NCI-H510A treated with DMSO at 0.1 percent for 48 hours (cell line): ENCODE measurements at regions not wholly inside any gene's neighbourhood (a gene's known extent, or its start where the extent isn't known, plus 50 kb on each side); places are given as distances from the start of the nearest gene placed in this dataset.
"Not testable (repeated sequence)": the region's sequence is repeated elsewhere in the genome, so short reads cannot be mapped to it uniquely, and the experiment has no call there.

Experiments used
- DNase-seq: peaks from one replicate; lab custom pipeline; 2025; lab: John Stamatoyannopoulos, UW

DNA sequence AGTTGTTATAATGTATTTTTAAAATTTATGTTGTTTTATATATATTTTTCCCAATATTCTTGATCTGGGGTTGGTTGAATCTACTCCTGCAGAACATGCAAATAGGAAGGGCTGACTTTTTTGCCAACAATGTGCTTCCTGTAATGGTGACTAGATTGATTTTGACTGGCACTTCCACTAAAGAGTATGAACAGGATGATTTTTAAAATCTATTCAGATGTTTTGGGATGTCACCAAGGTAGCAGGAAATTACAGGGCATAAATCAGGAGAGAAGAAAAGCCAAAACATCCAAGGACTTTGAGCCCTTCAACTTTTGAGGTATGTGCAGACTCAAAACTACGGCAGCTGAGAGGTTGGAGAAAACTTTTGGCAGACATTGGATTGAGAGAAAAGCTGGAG is 1047.6 kb downstream of the SLITRK5 start:
- DNase-seq: no peak

DNA sequence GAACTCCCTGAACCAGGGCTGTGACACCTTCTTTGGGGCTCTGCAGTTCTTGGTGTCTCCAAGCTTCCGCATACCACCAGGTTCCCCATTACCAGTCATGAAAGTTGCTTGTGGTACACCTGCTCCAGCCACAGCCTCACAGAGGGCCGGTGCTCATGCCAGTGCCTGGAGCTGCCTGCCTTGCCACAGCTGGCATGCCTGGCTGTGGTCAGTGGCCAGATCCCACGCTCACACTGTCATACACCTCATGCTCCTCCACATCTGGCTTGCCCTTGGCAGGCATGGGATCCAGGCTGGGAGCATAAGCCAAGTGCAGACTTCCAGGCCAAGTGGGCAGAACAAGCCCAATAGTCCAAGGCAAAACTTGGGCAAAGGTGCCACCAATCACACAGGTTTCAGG is 1054.9 kb downstream of the SLITRK5 start:
- DNase-seq: no peak

GRCh38 chr13:88727236-88727635 is 1056.1 kb downstream of the SLITRK5 start:
- DNase-seq: not testable (repeated sequence)

DNA sequence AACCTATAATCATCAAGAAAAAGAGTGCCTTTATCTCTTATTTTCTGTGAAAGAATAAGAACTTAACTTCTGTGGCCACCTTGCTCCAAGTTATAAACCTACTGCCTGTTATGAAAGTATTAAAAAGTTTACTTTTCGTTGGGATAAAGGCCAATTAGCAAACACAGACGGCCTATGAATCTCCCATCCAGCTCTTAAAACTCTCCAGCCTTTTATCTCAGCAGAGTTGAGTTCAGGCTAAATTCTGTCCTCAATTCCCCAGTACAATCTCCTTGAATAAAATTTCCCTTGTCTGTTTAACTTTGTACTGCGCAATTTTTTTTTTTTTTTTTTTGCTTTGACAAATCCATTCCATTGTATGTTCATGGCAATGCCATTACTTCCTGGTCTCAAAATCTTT is 1058.4 kb downstream of the SLITRK5 start:
- no peak for DNase-seq

GRCh38 chr13:88736026-88736425 is 1064.9 kb downstream of the SLITRK5 start:
- DNase-seq: no peak

GRCh38 chr13:88739195-88739594 is 1068.0 kb downstream of the SLITRK5 start:
- no peak for DNase-seq

- no peak for DNase-seq
Observed at GRCh38 chr13:88744289-88744688, 1073.1 kb downstream of the SLITRK5 start.

GRCh38 chr13:88745011-88745410 is 1073.8 kb downstream of the SLITRK5 start:
- no peak for DNase-seq

GRCh38 chr13:88752041-88752440 is 1080.9 kb downstream of the SLITRK5 start:
- no peak for DNase-seq

DNA sequence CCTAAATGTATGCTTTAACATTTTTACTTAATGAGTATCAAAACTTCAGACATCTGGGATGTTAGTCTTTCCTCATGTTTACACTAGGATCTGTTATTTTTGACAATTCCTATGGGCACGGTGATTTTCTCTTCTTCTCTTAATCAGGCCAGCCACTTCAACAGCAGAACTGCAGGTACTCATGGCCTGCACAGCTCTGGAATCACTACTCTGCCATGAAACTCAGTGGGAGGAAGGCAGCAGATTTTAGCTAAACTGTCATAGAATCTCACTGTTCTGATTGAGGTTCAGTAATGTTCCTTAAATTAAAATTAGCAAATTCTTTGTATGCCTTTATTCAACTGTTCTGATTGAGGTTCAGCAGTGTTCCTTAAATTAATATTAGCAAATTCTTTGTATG is 1083.0 kb downstream of the SLITRK5 start:
- DNase-seq: no peak

GRCh38 chr13:88761145-88761544 is 1090.0 kb downstream of the SLITRK5 start:
- no peak for DNase-seq

DNA sequence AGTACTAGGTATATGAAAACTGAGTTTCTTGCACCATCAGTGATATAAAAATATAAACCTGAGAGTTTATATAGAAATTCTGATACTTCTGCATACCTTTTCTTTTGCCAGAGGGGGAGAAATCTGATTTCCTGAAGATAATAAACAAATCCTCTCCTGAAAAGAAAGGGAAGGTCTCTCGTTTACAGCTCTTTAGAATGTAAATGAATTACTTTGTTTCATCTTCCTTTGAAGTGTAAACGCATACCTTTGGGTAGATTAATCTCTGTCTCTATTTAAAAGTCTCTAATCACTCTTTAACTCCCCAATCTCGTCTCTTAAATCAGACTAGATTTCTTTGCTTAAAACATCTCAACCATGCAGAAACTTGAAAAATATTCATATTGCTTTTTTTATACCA is 1092.9 kb downstream of the SLITRK5 start:
- no peak for DNase-seq

DNA sequence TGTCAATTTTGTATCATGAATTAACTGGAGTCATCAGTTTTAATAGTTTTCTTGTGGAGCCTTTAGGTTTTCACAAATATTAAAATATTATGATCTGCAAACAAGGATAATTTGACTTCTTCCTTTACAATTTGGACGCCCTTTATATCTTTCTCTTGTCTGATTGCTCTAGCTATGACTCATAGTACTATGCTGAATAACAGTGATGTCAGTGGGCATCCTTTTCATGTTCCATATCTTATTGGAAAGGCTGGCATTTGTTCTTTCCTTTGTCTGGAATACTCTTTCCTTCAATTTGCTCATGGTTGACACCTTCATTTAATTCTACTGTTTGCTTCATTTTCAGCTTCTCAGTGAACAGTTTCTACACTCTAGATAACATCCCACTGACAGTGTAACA is 1129.3 kb downstream of the SLITRK5 start:
- no peak for DNase-seq

DNA sequence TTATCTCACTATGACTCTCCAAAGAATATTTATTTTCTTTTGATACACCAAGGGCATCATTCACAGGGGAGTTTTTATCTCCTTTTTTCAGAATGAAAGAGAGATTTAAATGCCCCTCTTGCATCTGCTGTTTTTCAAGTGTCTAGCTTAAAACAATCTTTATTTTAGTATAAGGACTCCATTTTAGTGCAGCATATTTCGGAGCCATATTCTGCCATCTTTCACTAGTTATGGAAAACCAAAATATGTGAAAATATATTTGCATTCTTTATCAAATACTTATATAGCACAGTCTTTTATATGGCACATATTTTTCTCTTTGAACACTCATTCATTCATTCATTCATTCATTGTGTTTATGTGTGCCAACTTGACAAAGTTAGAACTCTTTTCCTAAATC is 1130.2 kb downstream of the SLITRK5 start:
- no peak for DNase-seq

GRCh38 chr13:88802886-88803285 is 1131.7 kb downstream of the SLITRK5 start:
- DNase-seq: no peak

GRCh38 chr13:88806438-88806837 is 1135.3 kb downstream of the SLITRK5 start:
- no peak for DNase-seq

DNA sequence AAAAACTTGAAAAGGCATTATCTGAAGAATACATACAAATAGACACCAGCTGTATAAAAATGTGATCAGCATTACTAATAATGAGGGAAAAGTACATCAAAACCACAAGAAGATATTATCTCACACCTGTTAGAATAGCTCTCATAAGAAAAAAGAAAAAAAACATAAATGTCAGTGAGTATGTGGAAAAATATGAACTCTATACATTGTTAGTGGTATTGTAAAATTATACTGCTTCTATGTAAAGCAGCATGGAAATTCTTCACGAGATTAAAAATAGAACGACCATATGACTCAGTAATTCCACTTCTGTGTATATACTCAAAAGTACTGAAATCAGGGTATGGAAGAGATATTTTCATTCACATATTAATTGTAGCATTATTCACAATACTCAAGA is 1146.4 kb downstream of the SLITRK5 start:
- no peak for DNase-seq

GRCh38 chr13:88823114-88823513 is 1151.9 kb downstream of the SLITRK5 start:
- DNase-seq: no peak

DNA sequence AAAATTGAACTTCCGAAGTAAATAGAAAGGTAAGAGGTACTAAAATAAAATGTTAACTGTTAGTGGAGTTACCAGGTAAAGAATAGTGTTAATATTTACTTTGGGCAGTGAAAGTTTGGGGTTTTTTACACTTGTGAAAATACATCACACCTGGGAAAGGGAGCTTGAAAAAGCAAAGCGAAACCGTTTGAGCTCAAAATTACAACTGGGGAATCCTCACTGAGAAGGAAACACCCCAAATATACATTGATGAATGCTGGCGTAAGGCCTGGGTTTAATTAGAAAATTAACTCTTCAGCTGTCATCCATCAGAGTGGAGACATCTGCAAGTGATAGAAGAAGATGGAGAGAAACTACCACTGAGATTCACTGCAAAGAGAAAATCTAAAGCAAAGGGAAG is 1153.0 kb downstream of the SLITRK5 start:
- DNase-seq: no peak

DNA sequence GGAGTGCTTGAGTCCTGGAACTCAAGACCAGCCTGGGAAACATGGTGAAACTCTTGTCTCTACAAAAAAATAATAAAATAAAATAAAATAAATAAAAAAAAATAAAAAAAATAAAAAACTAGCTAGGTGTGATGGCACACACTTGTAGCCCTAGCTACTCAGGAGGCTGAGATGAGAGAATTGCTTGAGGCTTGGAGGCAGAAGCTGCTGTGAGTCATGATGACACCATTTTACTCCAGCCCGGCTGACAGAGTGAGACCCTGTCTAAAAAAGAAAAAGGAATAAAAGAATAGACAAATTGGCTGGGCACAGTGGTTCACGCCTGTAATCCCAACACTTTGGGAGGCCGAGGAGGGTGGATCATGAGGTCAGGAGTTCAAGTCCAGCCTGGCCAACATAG is 1168.9 kb downstream of the SLITRK5 start:
- DNase-seq: no peak

GRCh38 chr13:88852293-88852692 is 1181.1 kb downstream of the SLITRK5 start:
- not testable (repeated sequence) for DNase-seq

DNA sequence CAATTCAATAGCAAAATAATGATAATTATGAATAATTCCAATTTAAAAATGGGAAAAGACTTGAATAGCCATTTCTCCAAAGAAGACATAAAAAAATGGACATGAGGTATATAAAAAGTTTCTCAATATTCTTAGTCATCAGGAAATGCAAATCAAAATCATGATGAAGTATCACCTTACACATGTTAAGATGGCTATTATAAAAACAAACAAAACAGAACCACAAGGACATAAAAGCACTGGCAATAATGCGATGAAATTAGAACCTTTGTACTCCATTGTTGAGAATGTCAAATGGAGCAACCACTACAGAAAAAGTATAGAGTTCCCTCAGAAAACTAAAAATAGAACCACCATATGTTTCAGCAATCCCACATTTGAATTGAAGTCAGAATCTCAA is 1186.1 kb downstream of the SLITRK5 start:
- DNase-seq: peak; percentile 32

DNA sequence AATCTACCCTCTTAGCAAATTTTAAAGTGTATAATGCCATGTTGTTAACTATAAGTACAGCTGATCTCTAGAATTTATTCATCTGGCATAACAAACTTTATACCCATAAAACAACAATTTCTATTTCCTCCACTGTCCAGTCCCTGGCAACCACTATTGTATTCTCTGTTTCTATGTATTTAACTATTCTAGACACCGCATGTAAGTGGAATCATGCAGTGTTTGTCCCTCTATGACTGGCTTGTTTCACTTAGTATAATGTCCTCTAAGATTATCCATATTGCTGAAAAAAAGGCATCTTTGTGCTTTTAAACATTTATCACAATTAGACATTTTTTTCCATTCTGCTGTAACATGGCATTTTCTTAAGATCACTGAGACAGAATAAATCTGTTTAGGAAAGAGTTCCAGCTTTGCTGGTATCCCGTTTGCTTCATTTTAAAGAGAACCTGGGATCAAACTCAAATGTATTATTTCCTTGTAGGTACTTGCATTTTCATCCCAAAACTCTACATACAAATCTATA is 1191.0 kb downstream of the SLITRK5 start:
- peak; percentile 81 for DNase-seq

GRCh38 chr13:88863116-88863515 is 1191.9 kb downstream of the SLITRK5 start:
- no peak for DNase-seq

GRCh38 chr13:88866195-88866594 is 1195.0 kb downstream of the SLITRK5 start:
- no peak for DNase-seq
